ENCODE measurements at regions not wholly inside any gene's neighbourhood (a gene's known extent, or its start where the extent isn't known, plus 50 kb on each side); places are given as distances from the start of the nearest gene placed in this dataset.

- TF ChIP-seq CTCF (IDR thresholded peaks at IDR 0.05; ENCODE audit: control extremely low read depth, extremely low read depth) = no peak
- Histone ChIP-seq H3K27ac (ENCODE audit: low read depth in 1 of 2, low read length in 1 of 2) (no peak overlapping the region), H3K4me1 (ENCODE audit: control insufficient read depth in 5 of 5, insufficient read depth in 5 of 5, low read length in 5 of 5) (no peaks in the 10 kb centered on the region), H3K27me3 (ENCODE audit: control insufficient read depth in 3 of 3, insufficient read depth in 3 of 3, low read length in 2 of 3) (no peaks in the 10 kb centered on the region), H3K36me3 (ENCODE audit: control insufficient read depth in 4 of 4, insufficient read depth in 4 of 4, low read length in 4 of 4) (peaks cover 0 to 3% (median 0%) of the 10 kb centered on the region in 4 donors), H3K4me3 (no peak overlapping the region), H3K9me3 (ENCODE audit: control insufficient read depth in 4 of 4, insufficient read depth in 3 of 4, low read length in 3 of 4) (no peaks in the 10 kb centered on the region), H3K9ac (ENCODE audit: insufficient read depth in 1 of 2, low read length in 2 of 2) (no peak overlapping the region)
- 63 to 65% methylated on average over 1 of the region's 1 CpG for WGBS, 2 donors
- no peak for DNase-seq
- ATAC-seq (ENCODE audit: insufficient read depth, low FRiP score) = no peak
These were observed 336.9 kb downstream of the SNAPC1 start for GRCh38 chr14:62099091-62099490.

GRCh38 chr14:62101189-62101588 lies 339.0 kb downstream of the SNAPC1 start:
- 80 to 90% methylated on average over 1 of the region's 1 CpG for WGBS, 2 donors
- DNase-seq (no peak), ATAC-seq (ENCODE audit: insufficient read depth, low FRiP score) (no peak)
- H3K9ac ChIP-seq (ENCODE audit: insufficient read depth in 1 of 2, low read length in 2 of 2) = no peak overlapping the region
- no peaks in the 10 kb centered on the region for H3K9me3 ChIP-seq (ENCODE audit: control insufficient read depth in 4 of 4, insufficient read depth in 3 of 4, low read length in 3 of 4)
- H3K4me3 ChIP-seq = no peak overlapping the region
- no peak for TF ChIP-seq CTCF (IDR thresholded peaks at IDR 0.05; ENCODE audit: control extremely low read depth, extremely low read depth)
- H3K27me3 ChIP-seq (ENCODE audit: control insufficient read depth in 3 of 3, insufficient read depth in 3 of 3, low read length in 2 of 3) = no peaks in the 10 kb centered on the region
- H3K4me1 ChIP-seq (ENCODE audit: control insufficient read depth in 5 of 5, insufficient read depth in 5 of 5, low read length in 5 of 5) = no peaks in the 10 kb centered on the region
- peaks cover 0 to 3% (median 0%) of the 10 kb centered on the region in 4 donors for H3K36me3 ChIP-seq (ENCODE audit: control insufficient read depth in 4 of 4, insufficient read depth in 4 of 4, low read length in 4 of 4)
- no peak overlapping the region for H3K27ac ChIP-seq (ENCODE audit: low read depth in 1 of 2, low read length in 1 of 2)

- no peak overlapping the region for H3K9ac ChIP-seq (ENCODE audit: insufficient read depth in 1 of 2, low read length in 2 of 2)
- no peaks in the 10 kb centered on the region for H3K9me3 ChIP-seq (ENCODE audit: control insufficient read depth in 4 of 4, insufficient read depth in 3 of 4, low read length in 3 of 4)
- H3K4me1 ChIP-seq (ENCODE audit: control insufficient read depth in 5 of 5, insufficient read depth in 5 of 5, low read length in 5 of 5) = no peaks in the 10 kb centered on the region
- no peak overlapping the region for H3K27ac ChIP-seq (ENCODE audit: low read depth in 1 of 2, low read length in 1 of 2)
- ATAC-seq (ENCODE audit: insufficient read depth, low FRiP score) (no peak), DNase-seq (no peak)
- H3K36me3 ChIP-seq (ENCODE audit: control insufficient read depth in 4 of 4, insufficient read depth in 4 of 4, low read length in 4 of 4) = peaks cover 0 to 3% (median 0%) of the 10 kb centered on the region in 4 donors
- no peaks in the 10 kb centered on the region for H3K27me3 ChIP-seq (ENCODE audit: control insufficient read depth in 3 of 3, insufficient read depth in 3 of 3, low read length in 2 of 3)
- TF ChIP-seq CTCF (IDR thresholded peaks at IDR 0.05; ENCODE audit: control extremely low read depth, extremely low read depth) = no peak
- WGBS, 2 donors = 45 to 59% methylated on average over 3 of the region's 3 CpGs
- H3K4me3 ChIP-seq = no peak overlapping the region
These were observed 339.6 kb downstream of the SNAPC1 start for GRCh38 chr14:62101673-62102348.

DNA sequence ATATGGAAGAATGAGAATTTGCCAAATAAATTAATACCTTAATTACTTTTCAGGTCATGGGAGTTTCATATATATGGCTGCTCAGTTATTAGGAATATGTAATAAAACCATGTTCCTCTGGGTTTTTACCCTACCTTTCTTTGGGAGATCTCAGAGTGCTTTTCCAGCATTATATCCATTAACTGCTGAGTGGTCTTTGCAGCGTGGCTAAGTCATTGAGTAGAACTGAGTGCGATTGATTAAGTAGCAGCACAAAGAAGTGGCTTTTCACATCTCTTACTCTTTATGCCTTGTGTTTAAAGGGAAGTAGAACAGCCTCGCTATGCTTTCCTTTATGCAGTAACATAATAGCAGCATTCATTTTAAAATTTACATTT lies 340.1 kb downstream of the SNAPC1 start:
- Histone ChIP-seq H3K4me1 (ENCODE audit: control insufficient read depth in 5 of 5, insufficient read depth in 5 of 5, low read length in 5 of 5) (no peaks in the 10 kb centered on the region), H3K27ac (ENCODE audit: low read depth in 1 of 2, low read length in 1 of 2) (no peak overlapping the region), H3K9me3 (ENCODE audit: control insufficient read depth in 4 of 4, insufficient read depth in 3 of 4, low read length in 3 of 4) (no peaks in the 10 kb centered on the region), H3K36me3 (ENCODE audit: control insufficient read depth in 4 of 4, insufficient read depth in 4 of 4, low read length in 4 of 4) (peaks cover 0 to 3% (median 0%) of the 10 kb centered on the region in 4 donors), H3K4me3 (no peak overlapping the region), H3K27me3 (ENCODE audit: control insufficient read depth in 3 of 3, insufficient read depth in 3 of 3, low read length in 2 of 3) (no peaks in the 10 kb centered on the region), H3K9ac (ENCODE audit: insufficient read depth in 1 of 2, low read length in 2 of 2) (no peak overlapping the region)
- DNase-seq (no peak), ATAC-seq (ENCODE audit: insufficient read depth, low FRiP score) (no peak)
- WGBS, 2 donors = 81 to 83% methylated on average over 3 of the region's 3 CpGs
- TF ChIP-seq CTCF (IDR thresholded peaks at IDR 0.05; ENCODE audit: control extremely low read depth, extremely low read depth) = no peak
